GM23338 (cell line): ENCODE measurements at regions not wholly inside any gene's neighbourhood (a gene's known extent, or its start where the extent isn't known, plus 50 kb on each side); places are given as distances from the start of the nearest gene placed in this dataset.

Source experiments
- ATAC-seq: fragments of 200-7000 bp; cut with Tn5 transposase; 3 replicates; pipeline ENCODE4 v1.9.1; 2020
- DNase-seq: peaks from one replicate; pipeline ENCODE4 v3.0.0-alpha.2; 2015; ENCODE audit warnings: low spot score
- H2AFZ ChIP-seq: fragments of 200-600 bp; sonication (generic); 2 replicates; pipeline ENCODE4 v1.8.0; 2016; ENCODE audit warnings: antibody characterized with exemption, mild to moderate bottlenecking, moderate library complexity
- H3F3A ChIP-seq: fragments of 200-600 bp; sonication (generic); replicated peaks from 2 replicates; pipeline ENCODE4 v1.8.0; 2017; ENCODE audit warnings: antibody characterized with exemption, mixed run types, low read depth
- H3K27ac ChIP-seq: fragments of 200-600 bp; sonication (generic); 2 replicates; pipeline ENCODE4 v1.6.1; 2016; ENCODE audit warnings: low read depth
- H3K27me3 ChIP-seq: fragments of 200-600 bp; sonication (generic); 2 replicates; pipeline ENCODE4 v1.8.0; 2016; ENCODE audit warnings: mild to moderate bottlenecking, mixed run types, moderate library complexity; ENCODE audit not compliant: insufficient read depth
- H3K36me3 ChIP-seq: fragments of 200-600 bp; sonication (generic); 2 replicates; pipeline ENCODE4 v1.8.0; 2016; ENCODE audit warnings: mild to moderate bottlenecking; ENCODE audit not compliant: insufficient read depth
- H3K4me1 ChIP-seq: fragments of 200-600 bp; sonication (generic); 2 replicates; pipeline ENCODE4 v1.8.0; 2016; ENCODE audit warnings: mild to moderate bottlenecking, moderate library complexity; ENCODE audit not compliant: insufficient read depth
- H3K4me2 ChIP-seq: fragments of 200-600 bp; sonication (generic); 2 replicates; pipeline ENCODE4 v1.7.1; 2017; ENCODE audit warnings: mixed run types
- H3K4me3 ChIP-seq: fragments of 200-600 bp; sonication (generic); 2 replicates; pipeline ENCODE4 v1.6.1; 2016; ENCODE audit warnings: mixed run types
- H3K79me2 ChIP-seq: fragments of 200-600 bp; sonication (generic); replicated peaks from 2 replicates; pipeline ENCODE4 v1.8.0; 2017; ENCODE audit warnings: mild to moderate bottlenecking; ENCODE audit not compliant: insufficient read depth
- H3K9me2 ChIP-seq: fragments of 200-600 bp; sonication (generic); 2 replicates; pipeline ENCODE4 v1.8.0; 2017; ENCODE audit not compliant: insufficient read depth
- H4K20me1 ChIP-seq: fragments of 200-600 bp; sonication (generic); replicated peaks from 2 replicates; pipeline ENCODE4 v1.8.0; 2017; ENCODE audit warnings: mild to moderate bottlenecking; ENCODE audit not compliant: insufficient read depth
- H3K27ac Mint-ChIP-seq: 2 replicates; pipeline ENCODE4 v1.8.0; 2020; ENCODE audit warnings: inconsistent platforms, mild to moderate bottlenecking, moderate library complexity, mixed read lengths
- H3K27me3 Mint-ChIP-seq: 3 replicates; pipeline ENCODE4 v1.8.0; 2022; ENCODE audit warnings: low read depth, mild to moderate bottlenecking, moderate library complexity, mixed read lengths, inconsistent platforms; ENCODE audit not compliant: insufficient read depth, poor library complexity
- H3K36me3 Mint-ChIP-seq: 3 replicates; pipeline ENCODE4 v1.8.0; 2021; ENCODE audit warnings: low read depth, mild to moderate bottlenecking, inconsistent platforms, moderate library complexity, mixed read lengths
- H3K4me1 Mint-ChIP-seq: 3 replicates; pipeline ENCODE4 v1.8.0; 2020; ENCODE audit warnings: mild to moderate bottlenecking, inconsistent platforms, mixed read lengths
- H3K4me3 Mint-ChIP-seq: 3 replicates; pipeline ENCODE4 v1.8.0; 2021; ENCODE audit warnings: moderate library complexity, mild to moderate bottlenecking, inconsistent platforms, mixed read lengths
- H3K9me3 Mint-ChIP-seq: 3 replicates; pipeline ENCODE4 v1.8.0; 2020; ENCODE audit warnings: moderate library complexity, mild to moderate bottlenecking, inconsistent platforms, mixed read lengths
- CREB1 ChIP-seq: fragments of 250-450 bp; sonication (Bioruptor Pico); IDR thresholded peaks from 2 replicates; pipeline ENCODE4 v1.5.0; 2020; ENCODE audit warnings: low read depth, mild to moderate bottlenecking, moderate library complexity
- CTCF ChIP-seq, 2 experiments: fragments of 200-600 bp in 1 of 2; sonication (generic) in 1 of 2; conservative IDR thresholded peaks; 2 replicates each; pipeline versions ENCODE4 v1.5.1 to v1.6.1; 2016 to 2017; ENCODE audit warnings: antibody characterized with exemption in 2 of 2, low read depth in 2 of 2, mild to moderate bottlenecking in 2 of 2, moderate library complexity in 1 of 2
- ETS1 ChIP-seq: IDR thresholded peaks from 2 replicates; pipeline ENCODE4 v1.6.1; 2016; ENCODE audit warnings: antibody characterized with exemption
- EZH2 ChIP-seq: fragments of 200-600 bp; sonication (generic); IDR thresholded peaks from one replicate; pipeline ENCODE4 v1.8.0; 2017; ENCODE audit warnings: antibody characterized with exemption, mild to moderate bottlenecking, low read depth; ENCODE audit not compliant: unreplicated experiment
- EZH2phosphoT487 ChIP-seq: fragments of 200-600 bp; sonication (generic); IDR thresholded peaks from one replicate; pipeline ENCODE4 v1.8.1; 2018; ENCODE audit warnings: antibody characterized with exemption; ENCODE audit not compliant: unreplicated experiment
- NANOG ChIP-seq: IDR thresholded peaks from 2 replicates; pipeline ENCODE4 v1.6.1; 2016; ENCODE audit warnings: antibody characterized with exemption, borderline replicate concordance
- POLR2AphosphoS5 ChIP-seq: IDR thresholded peaks from 2 replicates; pipeline ENCODE4 v1.6.1; 2016; ENCODE audit warnings: antibody characterized with exemption, low read depth
- REST ChIP-seq: IDR thresholded peaks from one replicate; pipeline ENCODE4 v1.6.1; 2018; ENCODE audit warnings: antibody characterized with exemption; ENCODE audit not compliant: unreplicated experiment
- STAT1 ChIP-seq: IDR thresholded peaks from one replicate; pipeline ENCODE4 v1.6.1; 2016; ENCODE audit warnings: antibody characterized with exemption; ENCODE audit not compliant: unreplicated experiment
- ZNF114 ChIP-seq: fragments of 250-450 bp; sonication (Bioruptor Pico); IDR thresholded peaks from 2 replicates; pipeline ENCODE4 v1.5.0; 2020; ENCODE audit warnings: mild to moderate bottlenecking, moderate library complexity
- ZNF331 ChIP-seq: fragments of 250-450 bp; sonication (Bioruptor Pico); IDR thresholded peaks from 2 replicates; pipeline ENCODE4 v1.5.0; 2020; ENCODE audit warnings: low read depth, mild to moderate bottlenecking, moderate library complexity
- TF ChIP-seq, protein P1 (sequence below): fragments of 250-450 bp; sonication (Bioruptor Pico); IDR thresholded peaks from 2 replicates; pipeline ENCODE4 v1.5.0; 2020; ENCODE audit warnings: mild to moderate bottlenecking, moderate library complexity

GRCh38 chr2:54024576-54024975 is 53.8 kb upstream of the PSME4 start:
- Histone ChIP-seq H3K9me2 (peaks cover 5% of the 10 kb centered on the region; the same call in 1 of the 2 replicates), H2AFZ (no peak overlapping the region), H3K27ac (no peak overlapping the region), H3K4me2 (no peak overlapping the region), H3K4me3 (no peak overlapping the region), H3K36me3 (no peaks in the 10 kb centered on the region), H3K4me1 (no peaks in the 10 kb centered on the region), H3F3A (no peaks in the 10 kb centered on the region), H3K27me3 (no peaks in the 10 kb centered on the region), H3K79me2 (no peaks in the 10 kb centered on the region), H4K20me1 (no peaks in the 10 kb centered on the region)
- H3K27me3 Mint-ChIP-seq: peaks cover 3% of the 10 kb centered on the region
- no peak overlapping the region for H3K4me3 Mint-ChIP-seq
- DNase-seq (no peak), ATAC-seq (no peak)
- H3K4me1 Mint-ChIP-seq: 0 out of 3 replicates have a peak, but pooled peaks cover 1% of the 10 kb centered on the region
- H3K36me3 Mint-ChIP-seq: peaks cover 12% of the 10 kb centered on the region
- TF ChIP-seq NANOG (no peak), EZH2 (no peak), ETS1 (no peak), ZNF331 (CRISPR knock-in tag) (no peak), REST (no peak), STAT1 (no peak), EZH2phosphoT487 (no peak), CREB1 (no peak), ZNF114 (CRISPR knock-in tag) (no peak), POLR2AphosphoS5 (no peak), CTCF (conservative IDR thresholded peaks at IDR 0.05; ENCODE audit: low read depth in 2 of 2) (no peak)
- TF ChIP-seq, protein P1, sequence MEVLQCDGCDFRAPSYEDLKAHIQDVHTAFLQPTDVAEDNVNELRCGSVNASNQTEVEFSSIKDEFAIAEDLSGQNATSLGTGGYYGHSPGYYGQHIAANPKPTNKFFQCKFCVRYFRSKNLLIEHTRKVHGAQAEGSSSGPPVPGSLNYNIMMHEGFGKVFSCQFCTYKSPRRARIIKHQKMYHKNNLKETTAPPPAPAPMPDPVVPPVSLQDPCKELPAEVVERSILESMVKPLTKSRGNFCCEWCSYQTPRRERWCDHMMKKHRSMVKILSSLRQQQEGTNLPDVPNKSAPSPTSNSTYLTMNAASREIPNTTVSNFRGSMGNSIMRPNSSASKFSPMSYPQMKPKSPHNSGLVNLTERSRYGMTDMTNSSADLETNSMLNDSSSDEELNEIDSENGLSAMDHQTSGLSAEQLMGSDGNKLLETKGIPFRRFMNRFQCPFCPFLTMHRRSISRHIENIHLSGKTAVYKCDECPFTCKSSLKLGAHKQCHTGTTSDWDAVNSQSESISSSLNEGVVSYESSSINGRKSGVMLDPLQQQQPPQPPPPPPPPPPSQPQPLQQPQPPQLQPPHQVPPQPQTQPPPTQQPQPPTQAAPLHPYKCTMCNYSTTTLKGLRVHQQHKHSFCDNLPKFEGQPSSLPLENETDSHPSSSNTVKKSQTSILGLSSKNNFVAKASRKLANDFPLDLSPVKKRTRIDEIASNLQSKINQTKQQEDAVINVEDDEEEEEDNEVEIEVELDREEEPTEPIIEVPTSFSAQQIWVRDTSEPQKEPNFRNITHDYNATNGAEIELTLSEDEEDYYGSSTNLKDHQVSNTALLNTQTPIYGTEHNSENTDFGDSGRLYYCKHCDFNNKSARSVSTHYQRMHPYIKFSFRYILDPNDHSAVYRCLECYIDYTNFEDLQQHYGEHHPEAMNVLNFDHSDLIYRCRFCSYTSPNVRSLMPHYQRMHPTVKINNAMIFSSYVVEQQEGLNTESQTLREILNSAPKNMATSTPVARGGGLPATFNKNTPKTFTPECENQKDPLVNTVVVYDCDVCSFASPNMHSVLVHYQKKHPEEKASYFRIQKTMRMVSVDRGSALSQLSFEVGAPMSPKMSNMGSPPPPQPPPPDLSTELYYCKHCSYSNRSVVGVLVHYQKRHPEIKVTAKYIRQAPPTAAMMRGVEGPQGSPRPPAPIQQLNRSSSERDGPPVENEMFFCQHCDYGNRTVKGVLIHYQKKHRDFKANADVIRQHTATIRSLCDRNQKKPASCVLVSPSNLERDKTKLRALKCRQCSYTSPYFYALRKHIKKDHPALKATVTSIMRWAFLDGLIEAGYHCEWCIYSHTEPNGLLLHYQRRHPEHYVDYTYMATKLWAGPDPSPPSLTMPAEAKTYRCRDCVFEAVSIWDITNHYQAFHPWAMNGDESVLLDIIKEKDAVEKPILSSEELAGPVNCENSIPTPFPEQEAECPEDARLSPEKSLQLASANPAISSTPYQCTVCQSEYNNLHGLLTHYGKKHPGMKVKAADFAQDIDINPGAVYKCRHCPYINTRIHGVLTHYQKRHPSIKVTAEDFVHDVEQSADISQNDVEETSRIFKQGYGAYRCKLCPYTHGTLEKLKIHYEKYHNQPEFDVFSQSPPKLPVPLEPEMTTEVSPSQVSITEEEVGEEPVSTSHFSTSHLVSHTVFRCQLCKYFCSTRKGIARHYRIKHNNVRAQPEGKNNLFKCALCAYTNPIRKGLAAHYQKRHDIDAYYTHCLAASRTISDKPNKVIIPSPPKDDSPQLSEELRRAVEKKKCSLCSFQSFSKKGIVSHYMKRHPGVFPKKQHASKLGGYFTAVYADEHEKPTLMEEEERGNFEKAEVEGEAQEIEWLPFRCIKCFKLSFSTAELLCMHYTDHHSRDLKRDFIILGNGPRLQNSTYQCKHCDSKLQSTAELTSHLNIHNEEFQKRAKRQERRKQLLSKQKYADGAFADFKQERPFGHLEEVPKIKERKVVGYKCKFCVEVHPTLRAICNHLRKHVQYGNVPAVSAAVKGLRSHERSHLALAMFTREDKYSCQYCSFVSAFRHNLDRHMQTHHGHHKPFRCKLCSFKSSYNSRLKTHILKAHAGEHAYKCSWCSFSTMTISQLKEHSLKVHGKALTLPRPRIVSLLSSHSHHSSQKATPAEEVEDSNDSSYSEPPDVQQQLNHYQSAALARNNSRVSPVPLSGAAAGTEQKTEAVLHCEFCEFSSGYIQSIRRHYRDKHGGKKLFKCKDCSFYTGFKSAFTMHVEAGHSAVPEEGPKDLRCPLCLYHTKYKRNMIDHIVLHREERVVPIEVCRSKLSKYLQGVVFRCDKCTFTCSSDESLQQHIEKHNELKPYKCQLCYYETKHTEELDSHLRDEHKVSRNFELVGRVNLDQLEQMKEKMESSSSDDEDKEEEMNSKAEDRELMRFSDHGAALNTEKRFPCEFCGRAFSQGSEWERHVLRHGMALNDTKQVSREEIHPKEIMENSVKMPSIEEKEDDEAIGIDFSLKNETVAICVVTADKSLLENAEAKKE (CRISPR knock-in tag): no peak
- no peak overlapping the region for H3K27ac Mint-ChIP-seq
- peaks cover 18% of the 10 kb centered on the region for H3K9me3 Mint-ChIP-seq
